ENCODE measurements at regions not wholly inside any gene's neighbourhood (a gene's known extent, or its start where the extent isn't known, plus 50 kb on each side); places are given as distances from the start of the nearest gene placed in this dataset.
A peak's percentile ranks its signal among the peaks of the same experiment; 100 is the strongest.
"Not testable (repeated sequence)": the region's sequence is repeated elsewhere in the genome, so short reads cannot be mapped to it uniquely, and the experiment has no call there.

GRCh38 chr4:30860978-30861377, 140.8 kb downstream of the PCDH7 start:
- no peak for DNase-seq (ENCODE audit: low read depth)
- Histone ChIP-seq H3K9me3 (ENCODE audit: control insufficient read depth, low read length) (no peaks in the 10 kb centered on the region), H3K27me3 (replicated peaks; ENCODE audit: control insufficient read depth, insufficient read depth, low read length) (no peaks in the 10 kb centered on the region), H3K9ac (ENCODE audit: low read length) (no peak overlapping the region), H3K4me3 (ENCODE audit: low read length) (no peak overlapping the region), H3K36me3 (ENCODE audit: control insufficient read depth, insufficient read depth, low read length, severe bottlenecking) (no peaks in the 10 kb centered on the region), H3K4me1 (ENCODE audit: control insufficient read depth, insufficient read depth, low read length) (peaks cover 17% of the 10 kb centered on the region)

- Histone ChIP-seq H3K9ac (ENCODE audit: low read length) (no peak overlapping the region), H3K27me3 (replicated peaks; ENCODE audit: control insufficient read depth, insufficient read depth, low read length) (no peaks in the 10 kb centered on the region), H3K9me3 (ENCODE audit: control insufficient read depth, low read length) (no peaks in the 10 kb centered on the region), H3K36me3 (ENCODE audit: control insufficient read depth, insufficient read depth, low read length, severe bottlenecking) (no peaks in the 10 kb centered on the region), H3K4me1 (ENCODE audit: control insufficient read depth, insufficient read depth, low read length) (peaks cover 25% of the 10 kb centered on the region), H3K4me3 (ENCODE audit: low read length) (no peak overlapping the region)
- DNase-seq (ENCODE audit: low read depth): no peak
Observed at GRCh38 chr4:30862196-30862595, 142.0 kb downstream of the PCDH7 start.

GRCh38 chr4:30863021-30863420, 142.9 kb downstream of the PCDH7 start:
- H3K4me3 ChIP-seq (ENCODE audit: low read length): no peak overlapping the region
- H3K4me1 ChIP-seq (ENCODE audit: control insufficient read depth, insufficient read depth, low read length): peaks cover 25% of the 10 kb centered on the region
- H3K36me3 ChIP-seq (ENCODE audit: control insufficient read depth, insufficient read depth, low read length, severe bottlenecking): no peaks in the 10 kb centered on the region
- DNase-seq (ENCODE audit: low read depth): peak; percentile 60
- no peaks in the 10 kb centered on the region for H3K9me3 ChIP-seq (ENCODE audit: control insufficient read depth, low read length)
- H3K27me3 ChIP-seq (replicated peaks; ENCODE audit: control insufficient read depth, insufficient read depth, low read length): no peaks in the 10 kb centered on the region
- H3K9ac ChIP-seq (ENCODE audit: low read length): no peak overlapping the region

DNA sequence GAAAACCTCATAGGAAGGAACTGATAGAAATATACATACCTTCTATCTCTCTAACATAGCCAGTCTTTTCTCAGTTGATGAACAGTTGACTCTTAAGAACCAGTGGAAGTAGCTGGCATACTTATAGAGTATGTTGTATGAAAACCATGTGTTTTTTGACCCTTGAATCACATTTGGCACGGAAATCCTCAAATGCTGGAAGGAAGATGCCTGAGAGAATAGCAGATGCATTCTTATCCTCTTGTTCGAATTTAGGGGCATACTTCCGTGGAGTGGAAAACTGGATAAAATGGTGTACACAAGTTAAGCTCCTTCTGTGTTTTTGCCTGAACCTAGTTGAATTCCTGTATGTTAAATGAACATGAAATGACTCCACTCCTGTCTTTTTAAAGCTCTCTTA, 145.5 kb downstream of the PCDH7 start:
- no peaks in the 10 kb centered on the region for H3K36me3 ChIP-seq (ENCODE audit: control insufficient read depth, insufficient read depth, low read length, severe bottlenecking)
- peaks cover 25% of the 10 kb centered on the region for H3K4me1 ChIP-seq (ENCODE audit: control insufficient read depth, insufficient read depth, low read length)
- DNase-seq (ENCODE audit: low read depth): peak; percentile 59
- H3K9ac ChIP-seq (ENCODE audit: low read length): no peak overlapping the region
- no peaks in the 10 kb centered on the region for H3K9me3 ChIP-seq (ENCODE audit: control insufficient read depth, low read length)
- no peak overlapping the region for H3K4me3 ChIP-seq (ENCODE audit: low read length)
- no peaks in the 10 kb centered on the region for H3K27me3 ChIP-seq (replicated peaks; ENCODE audit: control insufficient read depth, insufficient read depth, low read length)

DNA sequence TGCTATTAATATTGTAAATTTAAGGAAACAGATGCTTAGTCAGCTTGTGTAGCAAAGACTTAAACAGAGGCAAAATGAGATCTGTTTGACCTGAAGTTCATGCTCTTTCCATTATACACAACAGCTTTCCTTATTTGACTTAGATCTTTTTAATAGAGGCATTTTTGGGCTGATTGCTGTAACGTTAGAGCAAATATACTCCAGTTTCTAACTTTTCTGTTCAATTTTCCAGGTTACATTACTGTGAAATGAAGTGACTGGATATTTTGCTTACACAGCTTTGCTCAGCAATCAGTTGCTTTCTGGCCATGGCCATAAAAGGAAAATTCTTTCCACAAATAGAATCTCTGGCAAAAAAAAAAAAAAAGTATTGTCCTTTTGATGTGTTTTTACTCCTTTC, 146.2 kb downstream of the PCDH7 start:
- H3K9ac ChIP-seq (ENCODE audit: low read length): no peak overlapping the region
- H3K4me1 ChIP-seq (ENCODE audit: control insufficient read depth, insufficient read depth, low read length): peaks cover 25% of the 10 kb centered on the region
- DNase-seq (ENCODE audit: low read depth): peak; percentile 49
- no peaks in the 10 kb centered on the region for H3K36me3 ChIP-seq (ENCODE audit: control insufficient read depth, insufficient read depth, low read length, severe bottlenecking)
- no peaks in the 10 kb centered on the region for H3K9me3 ChIP-seq (ENCODE audit: control insufficient read depth, low read length)
- no peaks in the 10 kb centered on the region for H3K27me3 ChIP-seq (replicated peaks; ENCODE audit: control insufficient read depth, insufficient read depth, low read length)
- H3K4me3 ChIP-seq (ENCODE audit: low read length): no peak overlapping the region

GRCh38 chr4:30866907-30867306, 146.7 kb downstream of the PCDH7 start:
- Histone ChIP-seq H3K4me3 (ENCODE audit: low read length) (no peak overlapping the region), H3K36me3 (ENCODE audit: control insufficient read depth, insufficient read depth, low read length, severe bottlenecking) (no peaks in the 10 kb centered on the region), H3K4me1 (ENCODE audit: control insufficient read depth, insufficient read depth, low read length) (peaks cover 25% of the 10 kb centered on the region), H3K27me3 (replicated peaks; ENCODE audit: control insufficient read depth, insufficient read depth, low read length) (no peaks in the 10 kb centered on the region), H3K9me3 (ENCODE audit: control insufficient read depth, low read length) (no peaks in the 10 kb centered on the region), H3K9ac (ENCODE audit: low read length) (no peak overlapping the region)
- DNase-seq (ENCODE audit: low read depth): no peak

- Histone ChIP-seq H3K36me3 (ENCODE audit: control insufficient read depth, insufficient read depth, low read length, severe bottlenecking) (no peaks in the 10 kb centered on the region), H3K9ac (ENCODE audit: low read length) (no peak overlapping the region), H3K4me3 (ENCODE audit: low read length) (no peak overlapping the region), H3K27me3 (replicated peaks; ENCODE audit: control insufficient read depth, insufficient read depth, low read length) (no peaks in the 10 kb centered on the region), H3K9me3 (ENCODE audit: control insufficient read depth, low read length) (no peaks in the 10 kb centered on the region), H3K4me1 (ENCODE audit: control insufficient read depth, insufficient read depth, low read length) (peaks cover 25% of the 10 kb centered on the region)
- no peak for DNase-seq (ENCODE audit: low read depth)
Observed at GRCh38 chr4:30867427-30867826, 147.3 kb downstream of the PCDH7 start.

DNA sequence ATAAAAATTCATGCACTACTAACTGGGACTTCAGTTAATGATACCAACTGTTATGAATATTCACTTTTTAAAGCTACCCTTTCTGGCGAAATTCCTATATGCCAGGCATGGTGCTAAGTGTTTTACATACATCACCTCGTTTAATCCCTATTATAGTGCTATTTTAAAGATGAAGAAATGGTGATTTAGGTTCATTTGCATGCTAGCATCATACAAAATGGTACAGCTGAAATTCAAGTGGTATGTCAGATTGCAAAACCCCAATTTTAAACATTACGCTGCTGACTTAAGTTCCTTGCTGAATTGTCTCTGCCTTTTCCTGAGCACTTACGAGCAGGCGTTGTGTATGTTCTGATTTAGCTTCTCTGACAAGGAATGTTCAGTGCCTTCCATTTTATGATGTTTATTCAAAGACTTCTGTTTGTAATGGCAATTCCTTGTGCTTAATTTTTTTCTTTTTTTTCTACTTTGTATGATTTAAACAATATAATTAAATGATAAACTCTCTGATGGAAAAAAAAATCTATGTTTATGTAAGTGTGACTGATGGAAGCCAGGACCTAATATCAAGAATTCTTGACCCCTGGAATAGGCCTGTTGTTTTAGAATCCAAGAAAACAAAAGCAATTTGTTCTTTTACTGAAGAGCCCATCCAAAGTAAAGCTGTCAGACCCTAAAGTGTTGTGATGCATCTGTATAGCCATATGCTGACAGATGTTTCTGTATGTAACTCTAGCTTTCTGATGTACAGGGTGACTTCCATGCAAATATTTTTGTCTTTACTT, 148.1 kb downstream of the PCDH7 start:
- Histone ChIP-seq H3K4me1 (ENCODE audit: control insufficient read depth, insufficient read depth, low read length) (peaks cover 16% of the 10 kb centered on the region), H3K4me3 (ENCODE audit: low read length) (no peak overlapping the region), H3K9me3 (ENCODE audit: control insufficient read depth, low read length) (no peaks in the 10 kb centered on the region), H3K9ac (ENCODE audit: low read length) (no peak overlapping the region), H3K36me3 (ENCODE audit: control insufficient read depth, insufficient read depth, low read length, severe bottlenecking) (no peaks in the 10 kb centered on the region), H3K27me3 (replicated peaks; ENCODE audit: control insufficient read depth, insufficient read depth, low read length) (no peaks in the 10 kb centered on the region)
- no peak for DNase-seq (ENCODE audit: low read depth)

DNA sequence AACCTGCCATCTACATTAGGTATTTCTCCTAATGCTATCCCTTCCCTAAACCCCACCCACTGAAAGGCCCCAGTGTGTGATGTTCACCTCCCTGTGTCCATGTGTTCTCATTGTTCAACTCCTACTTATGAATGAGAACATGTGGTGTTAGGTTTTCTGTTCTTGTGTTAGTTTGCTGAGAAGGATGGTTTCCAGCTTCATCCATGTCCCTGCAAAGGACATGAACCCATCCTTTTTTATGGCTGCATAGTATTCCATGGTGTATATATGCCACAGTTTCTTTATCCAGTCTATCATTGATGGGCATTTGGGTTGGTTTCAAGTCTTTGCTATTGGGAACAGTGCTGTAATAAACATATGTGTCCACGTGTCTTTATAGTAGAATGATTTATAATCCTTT, 149.2 kb downstream of the PCDH7 start:
- H3K9ac ChIP-seq (ENCODE audit: low read length); H3K9me3 ChIP-seq (ENCODE audit: control insufficient read depth, low read length); H3K4me3 ChIP-seq (ENCODE audit: low read length); DNase-seq (ENCODE audit: low read depth); H3K27me3 ChIP-seq (replicated peaks; ENCODE audit: control insufficient read depth, insufficient read depth, low read length); H3K4me1 ChIP-seq (ENCODE audit: control insufficient read depth, insufficient read depth, low read length); H3K36me3 ChIP-seq (ENCODE audit: control insufficient read depth, insufficient read depth, low read length, severe bottlenecking): not testable (repeated sequence)

DNA sequence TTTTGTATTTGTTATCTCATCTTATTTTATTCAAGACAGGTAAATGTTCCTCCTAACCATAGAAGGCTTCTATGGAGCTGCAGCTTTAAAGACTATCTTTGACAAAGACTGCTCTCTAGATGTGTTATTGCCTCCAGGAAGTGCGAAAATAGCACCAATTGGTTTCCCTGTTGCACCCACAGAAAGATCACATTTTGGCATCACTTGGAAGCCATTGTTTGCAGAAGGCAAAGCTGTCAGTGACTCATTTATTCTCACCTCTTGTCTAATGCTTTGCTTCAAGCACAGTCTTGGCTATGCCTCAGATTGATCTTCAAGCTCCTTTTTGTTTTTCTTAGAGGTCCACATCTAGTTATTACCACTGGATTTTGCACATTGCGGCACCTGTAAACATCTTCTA, 150.3 kb downstream of the PCDH7 start:
- no peak for DNase-seq (ENCODE audit: low read depth)
- Histone ChIP-seq H3K9me3 (ENCODE audit: control insufficient read depth, low read length) (no peaks in the 10 kb centered on the region), H3K9ac (ENCODE audit: low read length) (no peak overlapping the region), H3K36me3 (ENCODE audit: control insufficient read depth, insufficient read depth, low read length, severe bottlenecking) (no peaks in the 10 kb centered on the region), H3K4me3 (ENCODE audit: low read length) (no peak overlapping the region), H3K4me1 (ENCODE audit: control insufficient read depth, insufficient read depth, low read length) (peaks cover 9% of the 10 kb centered on the region), H3K27me3 (replicated peaks; ENCODE audit: control insufficient read depth, insufficient read depth, low read length) (no peaks in the 10 kb centered on the region)

DNA sequence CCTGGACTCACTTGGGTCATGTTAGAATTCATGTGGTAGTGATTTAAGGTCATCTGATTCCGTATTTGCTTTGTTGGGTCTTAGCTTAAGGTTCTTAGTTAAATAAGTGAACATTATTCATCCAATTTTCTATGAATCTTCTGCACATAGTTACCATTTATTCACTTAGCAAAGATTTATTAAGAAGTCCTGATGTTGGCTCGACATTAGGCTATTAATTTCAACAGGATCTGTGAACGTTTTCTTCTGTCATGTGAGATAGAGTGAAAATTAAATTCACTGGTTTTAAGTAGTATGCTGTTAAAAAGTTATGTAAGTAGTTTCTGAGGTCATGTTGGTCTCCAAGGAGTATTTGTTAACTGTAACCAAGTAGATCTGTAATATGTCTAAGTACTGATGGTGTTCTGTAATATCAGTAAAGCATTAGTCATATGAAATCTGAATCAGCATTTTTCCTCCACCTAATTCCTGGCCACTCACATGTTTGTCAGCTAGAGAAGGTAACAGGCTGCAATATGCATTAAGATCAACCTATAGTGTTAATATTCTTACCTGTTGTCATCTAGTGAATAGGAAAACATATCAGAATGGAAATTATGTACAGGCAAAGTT, 155.6 kb downstream of the PCDH7 start:
- no peak for DNase-seq (ENCODE audit: low read depth)
- Histone ChIP-seq H3K27me3 (replicated peaks; ENCODE audit: control insufficient read depth, insufficient read depth, low read length) (no peaks in the 10 kb centered on the region), H3K9me3 (ENCODE audit: control insufficient read depth, low read length) (no peaks in the 10 kb centered on the region), H3K4me3 (ENCODE audit: low read length) (no peak overlapping the region), H3K36me3 (ENCODE audit: control insufficient read depth, insufficient read depth, low read length, severe bottlenecking) (no peaks in the 10 kb centered on the region), H3K9ac (ENCODE audit: low read length) (no peak overlapping the region), H3K4me1 (ENCODE audit: control insufficient read depth, insufficient read depth, low read length) (peaks cover 8% of the 10 kb centered on the region)

All from adipocyte (in vitro differentiated cells).